Activated CD8-positive, alpha-beta T cell treated with anti-CD3 and anti-CD28 coated beads, Interleukin-2, amount 10 ng/mL, durations not matched to agents 7 days and 5 days (primary cell): ENCODE measurements at regions not wholly inside any gene's neighbourhood (a gene's known extent, or its start where the extent isn't known, plus 50 kb on each side); places are given as distances from the start of the nearest gene placed in this dataset.
A peak's percentile ranks its signal among the peaks of the same experiment; 100 is the strongest.

Experiments
- ATAC-seq: fragments of 150-1000 bp; cut with Tn5 transposase; one replicate; pipeline ENCODE4 v1.10.0; 2021; ENCODE audit warnings: moderate library complexity
- CTCF ChIA-PET: fragments of 350-600 bp; sonication (Branson Sonifier 250); formaldehyde crosslinking; loops from one replicate; lab custom pipeline; 2021; ENCODE audit warnings: antibody characterized with exemption; lab: Charles Lee
- POLR2A ChIA-PET: fragments of 350-600 bp; sonication (Branson Sonifier 250); formaldehyde crosslinking; loops from one replicate; lab custom pipeline; 2021; ENCODE audit warnings: antibody characterized with exemption; lab: Charles Lee
- DNase-seq: peaks from one replicate; pipeline ENCODE4 v3.0.0-alpha.2; 2020
- H3K27ac Mint-ChIP-seq: one replicate; pipeline ENCODE4 v1.8.0; 2021; ENCODE audit warnings: mild to moderate bottlenecking, mixed read lengths
- H3K27me3 Mint-ChIP-seq: one replicate; pipeline ENCODE4 v1.8.0; 2021; ENCODE audit warnings: low read depth, mixed read lengths
- H3K36me3 Mint-ChIP-seq: one replicate; pipeline ENCODE4 v1.8.0; 2021; ENCODE audit warnings: low read depth, mixed read lengths
- H3K4me1 Mint-ChIP-seq: one replicate; pipeline ENCODE4 v1.8.0; 2021; ENCODE audit warnings: low read depth, mixed read lengths
- H3K4me3 Mint-ChIP-seq: one replicate; pipeline ENCODE4 v1.8.0; 2021; ENCODE audit warnings: mild to moderate bottlenecking, mixed read lengths
- H3K9me3 Mint-ChIP-seq: one replicate; pipeline ENCODE4 v1.8.0; 2022; ENCODE audit warnings: mixed read lengths; ENCODE audit not compliant: insufficient read depth

GRCh38 chr3:64464955-64465354 lies 222.8 kb downstream of the ADAMTS9 start:
- Mint-ChIP-seq H3K36me3 (no peaks in the 10 kb centered on the region), H3K27ac (no peak overlapping the region), H3K27me3 (peaks cover 6% of the 10 kb centered on the region), H3K4me3 (no peak overlapping the region), H3K9me3 (no peaks in the 10 kb centered on the region), H3K4me1 (peaks cover 9% of the 10 kb centered on the region)
- ChIA-PET POLR2A (no interaction called here), CTCF (interaction anchor here (2.0 to 2.6 kb wide), 2 partner anchors 10 to 18 kb away, joined by 6 to 16 read pairs; no protein-coding TSS in a partner anchor)
- no peak for ATAC-seq
- DNase-seq, result no peak

GRCh38 chr3:64463981-64464380 lies 223.8 kb downstream of the ADAMTS9 start:
- no peak for ATAC-seq
- ChIA-PET POLR2A (no interaction called here), CTCF (interaction anchor here (1.1 to 2.7 kb wide), 5 partner anchors 11 to 440 kb away, joined by 3 to 16 read pairs (median 6); partner anchors contain the start of gene PSMD6)
- Mint-ChIP-seq H3K4me3 (no peak overlapping the region), H3K27me3 (peaks cover 8% of the 10 kb centered on the region), H3K4me1 (peaks cover 9% of the 10 kb centered on the region), H3K27ac (no peak overlapping the region), H3K36me3 (no peaks in the 10 kb centered on the region), H3K9me3 (no peaks in the 10 kb centered on the region)
- no peak for DNase-seq

- ChIA-PET POLR2A (no interaction called here), CTCF (interaction anchor here (1.8 to 2.7 kb wide), 2 partner anchors 432 to 439 kb away, joined by 6 to 10 read pairs; partner anchors contain the start of gene PSMD6)
Measured at GRCh38 chr3:64462203-64462602, 225.6 kb downstream of the ADAMTS9 start.

GRCh38 chr3:64460877-64461276 lies 226.9 kb downstream of the ADAMTS9 start:
- ATAC-seq (no peak), DNase-seq (no peak)
- no peak overlapping the region for H3K4me3 Mint-ChIP-seq
- ChIA-PET POLR2A (no interaction called here), CTCF (no interaction called here)
- peaks cover 6% of the 10 kb centered on the region for H3K4me1 Mint-ChIP-seq
- H3K36me3 Mint-ChIP-seq, result no peaks in the 10 kb centered on the region
- H3K27ac Mint-ChIP-seq, result no peak overlapping the region
- peaks cover 8% of the 10 kb centered on the region for H3K27me3 Mint-ChIP-seq
- no peaks in the 10 kb centered on the region for H3K9me3 Mint-ChIP-seq

More at GRCh38 chr3:64462203-64462602, 225.6 kb downstream of the ADAMTS9 start:
- DNase-seq (no peak), ATAC-seq (no peak)
- Mint-ChIP-seq H3K4me1 (peaks cover 7% of the 10 kb centered on the region), H3K27ac (peak overlapping the region; percentile 25), H3K9me3 (no peaks in the 10 kb centered on the region), H3K27me3 (peaks cover 8% of the 10 kb centered on the region), H3K36me3 (no peaks in the 10 kb centered on the region), H3K4me3 (no peak overlapping the region)

- peaks cover 6% of the 10 kb centered on the region for H3K4me1 Mint-ChIP-seq
- peaks cover 11% of the 10 kb centered on the region for H3K27me3 Mint-ChIP-seq
- H3K27ac Mint-ChIP-seq, result no peak overlapping the region
- DNase-seq, result no peak
- ChIA-PET POLR2A (no interaction called here), CTCF (interaction anchor here (0.7 kb wide), 1 partner anchor 14 kb away, joined by 3 read pairs; no protein-coding TSS in a partner anchor)
- no peak overlapping the region for H3K4me3 Mint-ChIP-seq
- H3K36me3 Mint-ChIP-seq, result no peaks in the 10 kb centered on the region
- no peaks in the 10 kb centered on the region for H3K9me3 Mint-ChIP-seq
- no peak for ATAC-seq
Measured at GRCh38 chr3:64460141-64460730, 227.6 kb downstream of the ADAMTS9 start.

- DNase-seq (no peak), ATAC-seq (no peak)
- POLR2A ChIA-PET, result no interaction called here
- Mint-ChIP-seq H3K27ac (no peak overlapping the region), H3K9me3 (no peaks in the 10 kb centered on the region), H3K27me3 (peaks cover 11% of the 10 kb centered on the region), H3K4me1 (peaks cover 6% of the 10 kb centered on the region), H3K36me3 (no peaks in the 10 kb centered on the region), H3K4me3 (no peak overlapping the region)
- CTCF ChIA-PET, result interaction anchor here (0.7 kb wide), 1 partner anchor 14 kb away, joined by 3 read pairs; no protein-coding TSS in a partner anchor
Measured at GRCh38 chr3:64459711-64460110, 228.1 kb downstream of the ADAMTS9 start.

- CTCF ChIA-PET, result no interaction called here
- H3K27ac Mint-ChIP-seq, result no peak overlapping the region
- peaks cover 5% of the 10 kb centered on the region for H3K4me1 Mint-ChIP-seq
Measured at GRCh38 chr3:64457811-64458210, 230.0 kb downstream of the ADAMTS9 start.

GRCh38 chr3:64456674-64457073 lies 231.1 kb downstream of the ADAMTS9 start:
- Mint-ChIP-seq H3K27ac (no peak overlapping the region), H3K36me3 (no peaks in the 10 kb centered on the region), H3K4me1 (no peaks in the 10 kb centered on the region), H3K4me3 (no peak overlapping the region), H3K9me3 (no peaks in the 10 kb centered on the region), H3K27me3 (peaks cover 14% of the 10 kb centered on the region)
- ATAC-seq (no peak), DNase-seq (no peak)
- POLR2A ChIA-PET, result no interaction called here
- CTCF ChIA-PET, result interaction anchor here (1.6 kb wide), 1 partner anchor 27 kb away, joined by 3 read pairs; no protein-coding TSS in a partner anchor

More at GRCh38 chr3:64457811-64458210, 230.0 kb downstream of the ADAMTS9 start:
- H3K36me3 Mint-ChIP-seq, result no peaks in the 10 kb centered on the region
- ATAC-seq (no peak), DNase-seq (no peak)
- H3K4me3 Mint-ChIP-seq, result no peak overlapping the region
- H3K27me3 Mint-ChIP-seq, result peaks cover 11% of the 10 kb centered on the region
- POLR2A ChIA-PET, result no interaction called here
- no peaks in the 10 kb centered on the region for H3K9me3 Mint-ChIP-seq

GRCh38 chr3:64455351-64455750 lies 230.1 kb upstream of the PRICKLE2 start:
- no peak overlapping the region for H3K27ac Mint-ChIP-seq
- ChIA-PET POLR2A (interaction anchor here (0.6 kb wide), 1 partner anchor 492 kb away, joined by 3 read pairs; no protein-coding TSS in a partner anchor), CTCF (no interaction called here)
- DNase-seq (no peak), ATAC-seq (no peak)
- H3K4me1 Mint-ChIP-seq, result no peaks in the 10 kb centered on the region
- H3K4me3 Mint-ChIP-seq, result no peak overlapping the region
- no peaks in the 10 kb centered on the region for H3K36me3 Mint-ChIP-seq
- peaks cover 14% of the 10 kb centered on the region for H3K27me3 Mint-ChIP-seq
- H3K9me3 Mint-ChIP-seq, result no peaks in the 10 kb centered on the region

- Mint-ChIP-seq H3K36me3 (no peaks in the 10 kb centered on the region), H3K9me3 (no peaks in the 10 kb centered on the region), H3K27ac (no peak overlapping the region), H3K27me3 (peaks cover 10% of the 10 kb centered on the region), H3K4me3 (no peak overlapping the region), H3K4me1 (no peaks in the 10 kb centered on the region)
- POLR2A ChIA-PET, result interaction anchor here (0.6 kb wide), 1 partner anchor 492 kb away, joined by 3 read pairs; no protein-coding TSS in a partner anchor
- no peak for DNase-seq
- no peak for ATAC-seq
- CTCF ChIA-PET, result no interaction called here
Measured at GRCh38 chr3:64454768-64455167, 229.5 kb upstream of the PRICKLE2 start.

GRCh38 chr3:64454179-64454578 lies 228.9 kb upstream of the PRICKLE2 start:
- Mint-ChIP-seq H3K9me3 (no peaks in the 10 kb centered on the region), H3K27me3 (peaks cover 10% of the 10 kb centered on the region), H3K4me3 (no peak overlapping the region), H3K4me1 (no peaks in the 10 kb centered on the region), H3K27ac (no peak overlapping the region), H3K36me3 (no peaks in the 10 kb centered on the region)
- no peak for DNase-seq
- CTCF ChIA-PET, result no interaction called here
- no peak for ATAC-seq
- POLR2A ChIA-PET, result no interaction called here

GRCh38 chr3:64451283-64452012 lies 226.2 kb upstream of the PRICKLE2 start:
- ChIA-PET CTCF (interaction anchor here (1.1 kb wide), 1 partner anchor 12 kb away, joined by 3 read pairs; no protein-coding TSS in a partner anchor), POLR2A (no interaction called here)
- no peak for DNase-seq
- Mint-ChIP-seq H3K4me1 (no peaks in the 10 kb centered on the region), H3K9me3 (no peaks in the 10 kb centered on the region), H3K36me3 (no peaks in the 10 kb centered on the region), H3K4me3 (no peak overlapping the region), H3K27me3 (peaks cover 30% of the 10 kb centered on the region), H3K27ac (no peak overlapping the region)
- ATAC-seq, result no peak
